ENCODE measurements at regions not wholly inside any gene's neighbourhood (a gene's known extent, or its start where the extent isn't known, plus 50 kb on each side); places are given as distances from the start of the nearest gene placed in this dataset.

DNA sequence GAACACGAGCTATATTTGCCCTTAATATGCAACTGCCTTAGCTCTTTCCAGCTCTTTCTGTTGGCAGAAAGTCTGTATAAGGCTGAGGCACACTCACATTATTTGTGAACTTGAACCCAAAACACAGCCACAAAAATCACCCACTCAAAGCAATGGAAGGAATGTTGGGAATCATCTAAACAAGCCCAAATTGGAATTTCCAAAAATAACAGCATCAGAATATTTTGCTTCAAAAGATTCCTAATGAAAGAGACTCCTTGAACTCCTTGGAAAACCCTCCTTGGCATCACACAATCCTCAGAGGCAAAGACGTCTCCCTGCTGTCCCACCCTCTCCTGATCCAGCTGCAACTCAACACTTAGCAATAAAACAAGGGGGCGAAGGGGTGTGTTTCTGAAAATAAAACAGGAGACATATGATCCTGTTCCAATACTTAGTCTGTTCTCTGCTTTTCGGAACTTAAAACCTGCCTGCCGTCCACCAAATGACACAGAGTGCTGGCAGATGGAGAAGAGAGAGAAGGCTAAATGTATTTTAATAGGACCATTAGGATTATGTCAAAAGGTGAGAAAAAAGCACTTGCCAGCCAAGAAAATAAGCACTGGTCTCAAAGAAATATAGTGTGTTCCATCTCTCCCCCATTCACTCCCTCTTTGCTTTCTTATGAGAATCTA lies 320.7 kb upstream of the JARID2 start:
- Histone ChIP-seq H3K4me1 (ENCODE audit: control insufficient read depth, insufficient read depth, low read length) (peaks cover 17% of the 10 kb centered on the region), H3K4me3 (ENCODE audit: low read depth, low read length) (no peak overlapping the region), H3K27me3 (ENCODE audit: control insufficient read depth, insufficient read depth, low read length) (no peaks in the 10 kb centered on the region), H3K36me3 (ENCODE audit: control insufficient read depth, insufficient read depth, low read length) (no peaks in the 10 kb centered on the region), H3K9ac (ENCODE audit: low read depth, low read length) (peak overlapping the region; percentile 54), H3K9me3 (ENCODE audit: control insufficient read depth, insufficient read depth, low read length) (no peaks in the 10 kb centered on the region)

DNA sequence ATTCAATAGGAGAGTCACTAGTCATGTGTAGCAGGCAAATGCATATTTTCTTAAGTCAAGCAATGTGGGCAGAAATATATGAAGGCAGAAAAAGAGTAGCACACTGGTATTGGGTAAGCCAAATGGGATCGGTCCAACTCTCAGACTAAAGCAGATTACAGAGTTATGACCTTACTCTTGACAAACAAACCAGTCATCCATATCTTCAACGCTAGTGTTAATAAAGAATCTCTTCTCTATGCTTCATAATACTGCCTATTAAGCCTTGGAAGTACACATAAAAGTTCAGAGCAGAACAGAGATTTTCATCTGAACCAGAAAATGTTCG lies 320.2 kb upstream of the JARID2 start:
- H3K9ac ChIP-seq (ENCODE audit: low read depth, low read length), result no peak overlapping the region
- no peak overlapping the region for H3K4me3 ChIP-seq (ENCODE audit: low read depth, low read length)
- no peaks in the 10 kb centered on the region for H3K36me3 ChIP-seq (ENCODE audit: control insufficient read depth, insufficient read depth, low read length)
- H3K4me1 ChIP-seq (ENCODE audit: control insufficient read depth, insufficient read depth, low read length), result peaks cover 17% of the 10 kb centered on the region
- H3K27me3 ChIP-seq (ENCODE audit: control insufficient read depth, insufficient read depth, low read length), result no peaks in the 10 kb centered on the region
- H3K9me3 ChIP-seq (ENCODE audit: control insufficient read depth, insufficient read depth, low read length), result no peaks in the 10 kb centered on the region

DNA sequence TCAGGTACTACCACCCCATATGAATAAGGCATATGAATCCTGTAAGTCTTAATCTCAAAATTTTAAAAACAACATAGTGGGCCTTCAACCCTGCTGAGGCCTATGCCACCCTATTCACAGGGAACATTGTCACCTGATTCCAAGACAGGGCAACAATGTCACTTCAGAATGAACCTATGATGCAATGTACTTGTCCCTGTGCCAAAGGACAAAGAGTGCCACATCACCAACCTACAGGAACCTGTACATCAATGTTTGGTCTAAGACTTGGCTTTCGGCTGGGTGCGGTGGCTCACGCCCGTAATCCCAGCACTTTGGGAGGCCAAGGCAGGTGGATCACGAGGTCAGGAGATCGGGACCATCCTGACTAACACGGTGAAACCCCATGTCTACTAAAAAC lies 318.5 kb upstream of the JARID2 start:
- H3K4me1 ChIP-seq (ENCODE audit: control insufficient read depth, insufficient read depth, low read length), result peaks cover 17% of the 10 kb centered on the region
- no peak overlapping the region for H3K9ac ChIP-seq (ENCODE audit: low read depth, low read length)
- H3K9me3 ChIP-seq (ENCODE audit: control insufficient read depth, insufficient read depth, low read length), result no peaks in the 10 kb centered on the region
- no peaks in the 10 kb centered on the region for H3K27me3 ChIP-seq (ENCODE audit: control insufficient read depth, insufficient read depth, low read length)
- no peak overlapping the region for H3K4me3 ChIP-seq (ENCODE audit: low read depth, low read length)
- no peaks in the 10 kb centered on the region for H3K36me3 ChIP-seq (ENCODE audit: control insufficient read depth, insufficient read depth, low read length)

DNA sequence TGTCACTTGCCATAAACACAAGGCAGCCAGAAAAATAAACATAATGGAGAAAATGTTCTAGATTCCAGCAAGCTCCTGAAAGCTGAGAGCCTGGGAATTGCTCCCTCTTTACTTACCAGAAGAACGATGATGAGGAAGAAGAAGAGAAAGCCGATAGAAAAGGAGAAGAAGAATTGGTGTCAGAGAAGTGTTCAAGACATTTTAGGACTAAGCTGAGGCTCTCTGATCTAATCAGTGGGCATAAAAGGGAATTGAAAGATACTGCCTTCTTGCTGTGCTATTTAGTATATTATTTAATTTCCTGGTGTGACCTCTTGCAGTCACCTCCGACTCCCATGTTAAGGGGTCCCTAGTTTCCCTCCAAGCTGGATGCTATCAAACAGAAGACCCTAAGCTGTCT lies 316.6 kb upstream of the JARID2 start:
- peaks cover 15% of the 10 kb centered on the region for H3K4me1 ChIP-seq (ENCODE audit: control insufficient read depth, insufficient read depth, low read length)
- H3K4me3 ChIP-seq (ENCODE audit: low read depth, low read length), result no peak overlapping the region
- no peaks in the 10 kb centered on the region for H3K27me3 ChIP-seq (ENCODE audit: control insufficient read depth, insufficient read depth, low read length)
- no peak overlapping the region for H3K9ac ChIP-seq (ENCODE audit: low read depth, low read length)
- H3K9me3 ChIP-seq (ENCODE audit: control insufficient read depth, insufficient read depth, low read length), result no peaks in the 10 kb centered on the region
- H3K36me3 ChIP-seq (ENCODE audit: control insufficient read depth, insufficient read depth, low read length), result no peaks in the 10 kb centered on the region

DNA sequence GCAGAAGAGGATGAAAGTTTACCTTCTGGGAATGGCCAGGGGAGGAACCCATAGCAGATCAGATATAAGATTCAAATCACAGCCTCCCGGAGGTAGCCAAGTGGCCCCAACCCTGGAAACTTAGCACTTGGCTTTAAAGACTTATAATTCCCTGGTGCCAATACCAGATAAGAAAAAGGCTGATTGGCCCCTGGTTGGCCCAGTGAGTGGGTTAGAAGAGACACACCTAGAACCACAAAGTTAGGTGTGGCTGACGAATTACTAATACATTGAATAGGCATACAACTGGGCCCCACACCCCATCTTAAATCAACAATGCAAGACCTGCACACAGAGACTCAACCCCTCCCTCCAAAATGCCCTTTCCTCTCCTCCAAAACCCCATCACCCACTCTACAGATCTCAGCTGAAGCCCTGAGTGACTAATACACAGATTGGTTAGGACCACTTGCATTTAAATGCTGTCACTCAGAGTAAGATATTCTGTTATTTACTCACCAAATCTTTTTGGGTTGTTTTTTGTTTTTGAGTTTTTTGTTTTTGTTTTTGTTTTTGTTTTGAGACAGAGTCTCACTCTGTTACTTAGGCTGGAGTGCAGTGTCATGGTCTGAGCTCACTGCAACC lies 315.4 kb upstream of the JARID2 start:
- no peaks in the 10 kb centered on the region for H3K27me3 ChIP-seq (ENCODE audit: control insufficient read depth, insufficient read depth, low read length)

DNA sequence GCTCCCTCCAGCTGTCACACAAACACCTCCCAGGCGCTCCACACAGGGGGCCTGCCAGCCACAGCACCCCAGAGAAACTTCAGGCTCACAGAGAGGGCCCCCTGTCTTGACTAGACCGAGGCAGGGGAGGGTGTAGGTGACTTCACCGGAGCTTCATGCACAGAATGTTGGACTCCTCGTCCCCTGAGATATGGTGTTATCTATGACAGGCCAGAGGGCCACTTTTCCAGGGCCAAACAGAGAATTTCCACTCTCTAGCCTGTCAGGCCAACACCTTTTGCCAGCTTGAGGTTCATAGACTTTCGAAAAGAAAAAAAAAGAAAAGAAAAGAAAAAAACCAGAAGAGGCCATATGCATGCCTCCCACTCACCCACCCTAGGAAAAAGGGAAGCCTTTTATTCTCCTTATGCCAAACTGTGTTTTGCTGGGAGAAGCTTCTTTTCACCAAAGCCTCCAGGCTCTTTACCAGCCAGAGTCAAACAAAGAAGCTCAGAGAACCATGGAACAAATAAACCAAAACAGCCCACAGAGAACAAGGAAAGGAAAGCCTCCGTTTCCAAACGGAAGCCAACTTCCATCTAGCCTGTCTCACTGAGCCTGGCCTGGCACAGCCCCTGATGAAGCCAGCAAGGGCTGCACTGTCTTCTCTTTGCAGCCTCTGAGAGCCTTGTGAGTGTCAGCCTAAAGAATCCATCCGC lies 313.2 kb upstream of the JARID2 start:
- peaks cover 6% of the 10 kb centered on the region for H3K4me1 ChIP-seq (ENCODE audit: control insufficient read depth, insufficient read depth, low read length)
- no peak overlapping the region for H3K9ac ChIP-seq (ENCODE audit: low read depth, low read length)
- H3K4me3 ChIP-seq (ENCODE audit: low read depth, low read length), result no peak overlapping the region
- H3K9me3 ChIP-seq (ENCODE audit: control insufficient read depth, insufficient read depth, low read length), result no peaks in the 10 kb centered on the region
- H3K36me3 ChIP-seq (ENCODE audit: control insufficient read depth, insufficient read depth, low read length), result no peaks in the 10 kb centered on the region
- no peaks in the 10 kb centered on the region for H3K27me3 ChIP-seq (ENCODE audit: control insufficient read depth, insufficient read depth, low read length)

More for the DNA sequence above, 315.4 kb upstream of the JARID2 start:
- Histone ChIP-seq H3K36me3 (ENCODE audit: control insufficient read depth, insufficient read depth, low read length) (no peaks in the 10 kb centered on the region), H3K9ac (ENCODE audit: low read depth, low read length) (no peak overlapping the region), H3K9me3 (ENCODE audit: control insufficient read depth, insufficient read depth, low read length) (no peaks in the 10 kb centered on the region), H3K4me1 (ENCODE audit: control insufficient read depth, insufficient read depth, low read length) (peaks cover 6% of the 10 kb centered on the region), H3K4me3 (ENCODE audit: low read depth, low read length) (no peak overlapping the region)

DNA sequence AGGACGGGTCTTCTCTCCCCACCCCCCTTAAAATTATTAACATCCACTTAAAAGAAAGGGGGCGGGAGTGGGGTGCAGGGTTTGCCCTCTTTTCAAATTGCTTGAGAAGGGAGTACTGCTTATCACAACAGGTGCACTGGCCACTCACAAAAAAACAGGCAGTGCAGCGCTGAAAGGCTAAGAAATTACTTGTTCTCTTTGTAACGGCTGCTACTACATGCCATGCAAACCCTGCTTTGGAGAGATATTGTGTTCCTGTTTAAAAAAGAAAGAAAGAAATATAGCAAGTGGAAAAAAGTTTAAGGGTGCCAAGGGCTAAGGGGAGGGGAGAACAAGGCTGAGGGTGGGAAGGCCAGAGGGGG lies 312.7 kb upstream of the JARID2 start:
- peaks cover 6% of the 10 kb centered on the region for H3K4me1 ChIP-seq (ENCODE audit: control insufficient read depth, insufficient read depth, low read length)

DNA sequence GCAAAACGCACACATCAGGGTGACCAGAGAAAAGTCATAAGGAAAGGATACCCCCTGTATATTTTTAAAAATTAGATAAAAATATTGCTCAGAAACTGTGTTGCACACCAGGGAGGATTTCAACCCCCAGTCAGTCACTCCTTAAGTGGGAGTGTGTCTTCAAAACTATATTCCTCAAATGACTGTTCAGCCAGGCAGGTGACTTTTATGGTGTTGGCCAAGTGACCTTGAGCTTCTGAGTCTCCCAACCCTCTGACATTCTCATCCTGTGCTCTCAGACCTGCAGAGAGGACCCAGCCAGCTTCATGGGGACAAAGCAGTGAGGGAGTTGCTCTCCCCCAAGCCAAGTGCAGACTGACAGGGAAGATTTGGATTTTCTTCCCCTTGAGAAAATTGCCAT lies 311.9 kb upstream of the JARID2 start:
- Histone ChIP-seq H3K36me3 (ENCODE audit: control insufficient read depth, insufficient read depth, low read length) (no peaks in the 10 kb centered on the region), H3K9me3 (ENCODE audit: control insufficient read depth, insufficient read depth, low read length) (no peaks in the 10 kb centered on the region), H3K9ac (ENCODE audit: low read depth, low read length) (no peak overlapping the region), H3K27me3 (ENCODE audit: control insufficient read depth, insufficient read depth, low read length) (no peaks in the 10 kb centered on the region), H3K4me1 (ENCODE audit: control insufficient read depth, insufficient read depth, low read length) (peaks cover 6% of the 10 kb centered on the region), H3K4me3 (ENCODE audit: low read depth, low read length) (no peak overlapping the region)

More for the DNA sequence above, 312.7 kb upstream of the JARID2 start:
- H3K36me3 ChIP-seq (ENCODE audit: control insufficient read depth, insufficient read depth, low read length), result no peaks in the 10 kb centered on the region
- no peaks in the 10 kb centered on the region for H3K27me3 ChIP-seq (ENCODE audit: control insufficient read depth, insufficient read depth, low read length)
- no peak overlapping the region for H3K4me3 ChIP-seq (ENCODE audit: low read depth, low read length)
- H3K9me3 ChIP-seq (ENCODE audit: control insufficient read depth, insufficient read depth, low read length), result no peaks in the 10 kb centered on the region
- no peak overlapping the region for H3K9ac ChIP-seq (ENCODE audit: low read depth, low read length)

DNA sequence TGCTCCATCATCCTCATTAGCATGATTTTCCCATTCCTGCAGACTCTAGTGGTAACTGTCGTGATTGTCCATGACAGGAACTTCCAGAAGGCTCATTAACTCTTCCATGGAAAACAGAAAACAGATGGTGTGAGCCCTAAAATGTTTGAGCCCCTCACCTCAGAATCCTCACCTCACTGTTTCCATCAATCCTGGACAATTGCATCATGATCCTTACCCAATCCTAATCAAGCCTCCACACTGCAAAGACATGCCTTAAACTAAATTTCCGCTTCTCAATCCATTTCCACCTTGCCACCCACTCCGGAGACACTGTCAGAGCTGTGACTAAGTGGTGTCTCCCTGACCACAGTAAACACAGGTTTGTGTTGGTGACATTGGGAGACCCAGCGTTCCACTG lies 311.0 kb upstream of the JARID2 start:
- H3K36me3 ChIP-seq (ENCODE audit: control insufficient read depth, insufficient read depth, low read length), result no peaks in the 10 kb centered on the region
- no peaks in the 10 kb centered on the region for H3K27me3 ChIP-seq (ENCODE audit: control insufficient read depth, insufficient read depth, low read length)
- no peak overlapping the region for H3K9ac ChIP-seq (ENCODE audit: low read depth, low read length)
- no peak overlapping the region for H3K4me3 ChIP-seq (ENCODE audit: low read depth, low read length)
- peaks cover 6% of the 10 kb centered on the region for H3K4me1 ChIP-seq (ENCODE audit: control insufficient read depth, insufficient read depth, low read length)
- no peaks in the 10 kb centered on the region for H3K9me3 ChIP-seq (ENCODE audit: control insufficient read depth, insufficient read depth, low read length)

DNA sequence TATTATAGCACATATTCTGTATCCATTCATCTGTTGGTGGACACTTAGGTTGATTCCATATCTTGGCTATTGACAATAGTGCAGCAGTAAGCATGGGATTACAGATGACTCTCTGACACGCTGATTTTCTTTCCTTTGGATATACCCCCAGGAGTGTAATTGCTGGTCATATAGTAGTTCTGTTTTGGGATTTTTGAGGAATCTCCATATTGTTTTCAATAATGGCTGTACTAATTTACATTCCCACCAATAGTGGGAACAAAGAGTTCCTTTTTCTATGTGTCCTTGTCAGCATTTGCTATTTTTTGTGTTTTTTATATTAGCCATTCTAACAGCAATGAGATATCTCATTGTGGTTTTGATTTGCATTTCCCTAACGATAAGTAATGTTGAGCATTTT lies 309.0 kb upstream of the JARID2 start:
- Histone ChIP-seq H3K4me3 (ENCODE audit: low read depth, low read length) (no peak overlapping the region), H3K9ac (ENCODE audit: low read depth, low read length) (no peak overlapping the region), H3K4me1 (ENCODE audit: control insufficient read depth, insufficient read depth, low read length) (peaks cover 6% of the 10 kb centered on the region), H3K27me3 (ENCODE audit: control insufficient read depth, insufficient read depth, low read length) (no peaks in the 10 kb centered on the region), H3K36me3 (ENCODE audit: control insufficient read depth, insufficient read depth, low read length) (no peaks in the 10 kb centered on the region), H3K9me3 (ENCODE audit: control insufficient read depth, insufficient read depth, low read length) (no peaks in the 10 kb centered on the region)

DNA sequence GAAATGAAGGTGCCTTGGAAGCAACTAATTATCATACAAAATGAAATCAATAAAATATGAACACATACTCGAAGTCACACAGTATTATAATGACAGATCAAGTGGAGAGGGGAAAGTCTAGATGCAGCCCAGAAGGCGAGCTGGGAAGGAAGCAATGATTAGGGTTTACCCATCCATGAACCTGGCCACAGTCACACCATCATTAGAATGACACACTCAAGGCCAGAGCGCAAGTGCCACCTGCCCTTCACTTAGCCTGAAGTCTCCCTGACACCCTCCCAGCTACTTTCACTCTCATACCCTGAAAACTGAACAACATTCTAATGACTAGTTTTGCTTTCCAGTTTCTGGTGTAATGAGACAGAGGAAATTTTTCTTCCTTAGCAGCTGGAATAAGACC lies 302.8 kb upstream of the JARID2 start:
- H3K4me1 ChIP-seq (ENCODE audit: control insufficient read depth, insufficient read depth, low read length), result no peaks in the 10 kb centered on the region
- H3K9ac ChIP-seq (ENCODE audit: low read depth, low read length), result no peak overlapping the region
- H3K9me3 ChIP-seq (ENCODE audit: control insufficient read depth, insufficient read depth, low read length), result no peaks in the 10 kb centered on the region
- H3K36me3 ChIP-seq (ENCODE audit: control insufficient read depth, insufficient read depth, low read length), result no peaks in the 10 kb centered on the region
- no peaks in the 10 kb centered on the region for H3K27me3 ChIP-seq (ENCODE audit: control insufficient read depth, insufficient read depth, low read length)
- H3K4me3 ChIP-seq (ENCODE audit: low read depth, low read length), result no peak overlapping the region

DNA sequence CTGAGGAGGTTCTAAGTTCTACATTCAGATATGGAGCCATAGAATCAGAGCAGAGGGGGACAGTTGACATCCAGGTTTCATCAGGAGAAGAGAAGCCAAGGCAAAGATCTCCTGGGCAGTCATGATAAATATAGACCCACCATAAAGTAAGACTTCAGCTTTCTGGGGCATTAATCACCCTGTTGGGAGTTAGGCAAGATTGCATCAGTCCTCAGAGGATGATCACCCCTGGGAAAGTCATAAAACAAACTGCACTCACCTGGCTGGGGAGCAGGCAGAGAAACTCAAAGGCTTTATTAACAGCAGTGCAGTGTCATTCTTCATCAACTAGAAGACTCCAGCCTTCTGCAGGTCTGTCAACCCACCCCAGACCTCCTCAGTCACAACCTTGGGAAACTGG lies 301.3 kb upstream of the JARID2 start:
- H3K9me3 ChIP-seq (ENCODE audit: control insufficient read depth, insufficient read depth, low read length), result no peaks in the 10 kb centered on the region
- H3K4me3 ChIP-seq (ENCODE audit: low read depth, low read length), result no peak overlapping the region
- no peaks in the 10 kb centered on the region for H3K27me3 ChIP-seq (ENCODE audit: control insufficient read depth, insufficient read depth, low read length)
- no peak overlapping the region for H3K9ac ChIP-seq (ENCODE audit: low read depth, low read length)
- H3K4me1 ChIP-seq (ENCODE audit: control insufficient read depth, insufficient read depth, low read length), result no peaks in the 10 kb centered on the region
- H3K36me3 ChIP-seq (ENCODE audit: control insufficient read depth, insufficient read depth, low read length), result no peaks in the 10 kb centered on the region
